OCI-LY3 (cell line): ENCODE measurements at regions not wholly inside any gene's neighbourhood (a gene's known extent, or its start where the extent isn't known, plus 50 kb on each side); places are given as distances from the start of the nearest gene placed in this dataset.

Experiments
- EZH2phosphoT487 ChIP-seq: fragments of 200-600 bp; shearing (Covaris generic); IDR thresholded peaks from 2 replicates; pipeline ENCODE4 v1.6.1; 2018; ENCODE audit warnings: antibody characterized with exemption, mixed run types, low read depth
- TF ChIP-seq, protein P1 (sequence below): fragments of 200-600, 300-600 bp; sonication (generic); IDR thresholded peaks from 2 replicates; pipeline ENCODE4 v1.5.1; 2014; ENCODE audit warnings: antibody characterized with exemption, low read length, low read depth

DNA sequence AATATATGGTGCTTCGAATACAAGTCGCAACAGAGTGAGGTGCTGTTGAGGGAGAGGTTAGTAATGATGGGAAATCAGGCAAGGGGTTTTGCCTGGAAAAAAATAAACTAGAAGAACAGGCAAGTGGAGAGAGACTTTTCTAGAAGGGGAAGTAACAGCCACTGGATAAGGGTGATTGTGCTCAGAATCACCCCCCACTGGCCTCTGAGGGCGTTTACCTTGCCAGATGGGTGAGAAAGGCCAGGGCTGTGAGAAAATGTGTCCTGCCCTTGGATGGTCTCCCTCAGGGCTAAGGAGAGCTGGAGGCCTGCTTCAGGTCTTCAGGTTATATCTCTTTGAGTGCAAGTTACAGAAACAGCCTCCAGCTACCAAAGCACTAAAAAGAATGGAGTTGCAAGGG lies 151.8 kb downstream of the MEX3B start:
- TF ChIP-seq, protein P1, sequence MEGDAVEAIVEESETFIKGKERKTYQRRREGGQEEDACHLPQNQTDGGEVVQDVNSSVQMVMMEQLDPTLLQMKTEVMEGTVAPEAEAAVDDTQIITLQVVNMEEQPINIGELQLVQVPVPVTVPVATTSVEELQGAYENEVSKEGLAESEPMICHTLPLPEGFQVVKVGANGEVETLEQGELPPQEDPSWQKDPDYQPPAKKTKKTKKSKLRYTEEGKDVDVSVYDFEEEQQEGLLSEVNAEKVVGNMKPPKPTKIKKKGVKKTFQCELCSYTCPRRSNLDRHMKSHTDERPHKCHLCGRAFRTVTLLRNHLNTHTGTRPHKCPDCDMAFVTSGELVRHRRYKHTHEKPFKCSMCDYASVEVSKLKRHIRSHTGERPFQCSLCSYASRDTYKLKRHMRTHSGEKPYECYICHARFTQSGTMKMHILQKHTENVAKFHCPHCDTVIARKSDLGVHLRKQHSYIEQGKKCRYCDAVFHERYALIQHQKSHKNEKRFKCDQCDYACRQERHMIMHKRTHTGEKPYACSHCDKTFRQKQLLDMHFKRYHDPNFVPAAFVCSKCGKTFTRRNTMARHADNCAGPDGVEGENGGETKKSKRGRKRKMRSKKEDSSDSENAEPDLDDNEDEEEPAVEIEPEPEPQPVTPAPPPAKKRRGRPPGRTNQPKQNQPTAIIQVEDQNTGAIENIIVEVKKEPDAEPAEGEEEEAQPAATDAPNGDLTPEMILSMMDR, result no peak
- no peak for TF ChIP-seq EZH2phosphoT487
